HepG2 (cell line): ENCODE measurements at regions not wholly inside any gene's neighbourhood (a gene's known extent, or its start where the extent isn't known, plus 50 kb on each side); places are given as distances from the start of the nearest gene placed in this dataset.
A peak's percentile ranks its signal among the peaks of the same experiment; 100 is the strongest.

Experiments
- ATAC-seq: fragments of 200-7000 bp; cut with Tn5 transposase; 3 replicates; pipeline ENCODE4 v1.9.1; 2020; ENCODE audit warnings: mild to moderate bottlenecking, moderate library complexity
- BruUV-seq: library from RNA; stranded (reverse); fragments of 400-500 nt; replicated peaks from 2 replicates; lab custom pipeline; 2021; lab: Mats Ljungman, UMichigan
- CTCF ChIA-PET: fragments of 300-600 bp; formaldehyde crosslinking; extraction: SDS; loops from one replicate; lab custom pipeline; 2021; ENCODE audit warnings: low total read pairs, inconsistent platforms, low intra/inter-chr PET ratio; lab: Yijun Ruan, JAX
- POLR2A ChIA-PET: fragments of 350-600 bp; sonication (Branson Sonifier 250); formaldehyde crosslinking; loops from one replicate; lab custom pipeline; 2020; ENCODE audit warnings: antibody characterized with exemption, inconsistent platforms; lab: Yijun Ruan, JAX
- DNase-seq: peaks from one replicate; pipeline ENCODE4 v3.0.0-alpha.2; 2015; ENCODE audit warnings: low spot score
- FAIRE-seq: peaks from 3 replicates; lab custom pipeline; 2011; peaks lifted over from hg19 to GRCh38; lab: Jason Lieb, UNC
- H2AFZ ChIP-seq: one replicate; pipeline ENCODE4 v1.6.1; 2011; ENCODE audit warnings: low read length, inconsistent platforms
- H3K27ac ChIP-seq: fragments of 300-600 bp; 3 replicates; pipeline ENCODE4 v1.8.0; 2011; ENCODE audit warnings: mixed run types, mild to moderate bottlenecking, mixed read lengths, low read length, inconsistent platforms; ENCODE audit not compliant: insufficient read depth; ENCODE audit errors: extremely low read length
- H3K27me3 ChIP-seq, 2 experiments: fragments of 200-600 bp in 1 of 2; 2 replicates in 1 of 2; 3 replicates in 1 of 2; pipeline versions ENCODE4 v1.6.0 to v1.8.0; 2011; ENCODE audit warnings: low read length in 2 of 2, mild to moderate bottlenecking in 2 of 2, moderate library complexity in 2 of 2, inconsistent platforms in 1 of 2; ENCODE audit not compliant: insufficient read depth in 2 of 2, control insufficient read depth in 1 of 2
- H3K36me3 ChIP-seq, 2 experiments: fragments of 200-600 bp in 1 of 2; replicated peaks in 1 of 2; 2 replicates in 1 of 2; 3 replicates in 1 of 2; pipeline versions ENCODE4 v1.5.1 to v1.8.0; 2011; ENCODE audit warnings: low read length in 2 of 2, inconsistent platforms in 1 of 2; ENCODE audit not compliant: insufficient read depth in 2 of 2, control insufficient read depth in 1 of 2
- H3K4me1 ChIP-seq: 2 replicates; pipeline ENCODE4 v1.5.1; 2012; ENCODE audit warnings: low read length, inconsistent platforms; ENCODE audit not compliant: insufficient read depth
- H3K4me2 ChIP-seq: 2 replicates; pipeline ENCODE4 v1.6.0; 2011; ENCODE audit warnings: low read depth, low read length, inconsistent platforms
- H3K4me3 ChIP-seq, 3 experiments: fragments of 200-600 bp in 1 of 3; sonication (generic), shearing (Covaris generic) in 1 of 3; replicated peaks in 1 of 3; 2 replicates each; pipeline ENCODE4 v1.5.1; 2011 to 2016; ENCODE audit warnings: low read length in 3 of 3, inconsistent platforms in 2 of 3, low read depth in 2 of 3, mild to moderate bottlenecking in 2 of 3, control low read depth in 1 of 3, mixed read lengths in 1 of 3; ENCODE audit not compliant: insufficient read depth in 1 of 3
- H3K79me2 ChIP-seq: one replicate; pipeline ENCODE4 v1.6.1; 2011; ENCODE audit warnings: low read length, inconsistent platforms; ENCODE audit not compliant: insufficient read depth
- H3K9ac ChIP-seq: 2 replicates; pipeline ENCODE4 v1.6.0; 2011; ENCODE audit warnings: mild to moderate bottlenecking, low read depth, low read length, inconsistent platforms; ENCODE audit not compliant: insufficient read depth
- H3K9me3 ChIP-seq: 2 replicates; pipeline ENCODE4 v1.5.1; 2012; ENCODE audit warnings: mild to moderate bottlenecking, low read length
- H4K20me1 ChIP-seq: 2 replicates; pipeline ENCODE4 v1.6.0; 2011; ENCODE audit warnings: inconsistent platforms, mild to moderate bottlenecking, low read length, moderate library complexity; ENCODE audit not compliant: insufficient read depth
- AGO1 ChIP-seq: fragments of 200-400 bp; formaldehyde crosslinking; IDR thresholded peaks from 2 replicates; pipeline ENCODE4 v1.6.1; 2017; ENCODE audit warnings: mild to moderate bottlenecking, low read depth, low read length, moderate library complexity; ENCODE audit not compliant: poor library complexity, severe bottlenecking
- FOXO1 ChIP-seq: sonication (generic); formaldehyde crosslinking; IDR thresholded peaks from 2 replicates; pipeline ENCODE4 v1.4.0; 2020; ENCODE audit warnings: missing genetic modification reagents
- KMT2A ChIP-seq: sonication (generic); formaldehyde crosslinking; IDR thresholded peaks from 2 replicates; pipeline ENCODE4 v1.4.0; 2020; ENCODE audit warnings: missing genetic modification reagents
- MAZ ChIP-seq, 2 experiments: sonication (generic) in 1 of 2; formaldehyde crosslinking in 1 of 2; IDR thresholded peaks; 2 replicates each; pipeline versions ENCODE4 v1.5.0 to v1.6.1; 2012 to 2020; ENCODE audit warnings: low read depth in 2 of 2, mild to moderate bottlenecking in 2 of 2, borderline replicate concordance in 1 of 2, improper control_type of control experiment in 1 of 2, low read length in 1 of 2, missing genetic modification reagents in 1 of 2, moderate library complexity in 1 of 2
- SSRP1 ChIP-seq: IDR thresholded peaks from 2 replicates; pipeline ENCODE4 v1.6.1; 2016; ENCODE audit warnings: control low read depth
- ZBTB20 ChIP-seq: sonication (generic); formaldehyde crosslinking; IDR thresholded peaks from 2 replicates; pipeline ENCODE4 v1.8.1; 2023; ENCODE audit warnings: missing genetic modification reagents, low read depth, mild to moderate bottlenecking, borderline replicate concordance
- ZNF614 ChIP-seq: IDR thresholded peaks from 2 replicates; pipeline ENCODE4 v1.6.1; 2018; ENCODE audit warnings: missing biosample characterization, missing genetic modification reagents, inconsistent platforms, borderline replicate concordance
- ZNF788 ChIP-seq: sonication (generic); formaldehyde crosslinking; IDR thresholded peaks from 2 replicates; pipeline ENCODE4 v1.5.0; 2020; ENCODE audit warnings: mild to moderate bottlenecking, missing genetic modification reagents, borderline replicate concordance
- WGBS: methylation state at CpG from one replicate; pipeline ENCODE4 v1.1.6; 2017; ENCODE audit warnings: low lambda C conversion rate; 5-methylcytosine and 5-hydroxymethylcytosine counted together
- in situ Hi-C: cut with HindIII; loops from 2 replicates; pipeline ENCODE4 v1.10.0; 2017; ENCODE audit warnings: low pct_unique_long_range_greater_than_20kb; ENCODE audit not compliant: extremely low pct_ligation_motif_present
- intact Hi-C: fragments of 100-400 bp; cut with micrococcal nuclease; formaldehyde crosslinking; loops from one replicate; pipeline ENCODE4 v1.10.0; 2022; ENCODE audit not compliant: unreplicated experiment
- TF ChIP-seq, protein P1 (sequence below): sonication (generic); formaldehyde crosslinking; IDR thresholded peaks from 2 replicates; pipeline ENCODE4 v1.4.0; 2020; ENCODE audit warnings: missing genetic modification reagents
- TF ChIP-seq, protein P2 (sequence below): sonication (generic); formaldehyde crosslinking; IDR thresholded peaks from 2 replicates; pipeline ENCODE4 v1.8.1; 2023; ENCODE audit warnings: mild to moderate bottlenecking, inconsistent platforms, moderate library complexity, missing genetic modification reagents, borderline replicate concordance
- TF ChIP-seq, protein P3 (sequence below): sonication (generic); formaldehyde crosslinking; IDR thresholded peaks from 2 replicates; pipeline ENCODE4 v1.4.0; 2020; ENCODE audit warnings: mild to moderate bottlenecking, missing genetic modification reagents, borderline replicate concordance
- TF ChIP-seq, protein P4 (sequence below): sonication (generic); formaldehyde crosslinking; IDR thresholded peaks from 2 replicates; pipeline ENCODE4 v1.9.0; 2022; ENCODE audit warnings: missing genetic modification reagents, mild to moderate bottlenecking, borderline replicate concordance

DNA sequence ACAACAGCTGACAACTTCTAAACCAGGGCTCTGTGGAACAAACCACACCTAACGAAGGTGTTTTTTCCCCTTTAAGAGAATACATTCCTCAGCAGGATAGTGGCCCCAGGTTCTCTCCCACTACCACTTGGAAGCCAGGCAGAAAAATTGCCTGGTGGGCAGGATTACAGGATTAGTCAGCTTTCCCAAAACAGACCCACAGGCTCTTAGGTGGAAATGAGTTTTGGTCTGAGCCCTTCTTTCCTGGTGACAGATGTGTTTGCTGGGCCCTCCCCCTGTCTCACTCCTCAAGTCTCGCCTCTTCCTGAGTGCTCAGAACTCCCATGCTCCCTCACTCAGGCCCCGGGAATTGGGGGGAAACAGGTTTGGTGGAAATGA is 139.4 kb upstream of the HAAO start:
- Histone ChIP-seq H2AFZ (peak overlapping the region; percentile 29), H3K27me3 (no peaks in the 10 kb centered on the region), H3K9ac (0 out of 2 replicates have a peak overlapping the region, but pooled peaks have one; percentile 3), H3K79me2 (no peaks in the 10 kb centered on the region), H3K4me2 (peak overlapping the region; percentile 61), H3K27ac (no peak overlapping the region), H3K9me3 (no peaks in the 10 kb centered on the region), H4K20me1 (no peaks in the 10 kb centered on the region), H3K36me3 (no peaks in the 10 kb centered on the region), H3K4me1 (peaks cover 100% of the 10 kb centered on the region), H3K4me3 (peak overlapping the region in 1 of 3 experiments; percentile 35; a peak in 1 of 6 replicates)
- in situ Hi-C loops = no loop called here
- intact Hi-C loops = no loop called here
- FAIRE-seq (no peak), DNase-seq (no peak), ATAC-seq (no peak)
- 82% methylated on average over 3 of the region's 3 CpGs for WGBS
- CTCF ChIA-PET = interaction anchor here (1.7 kb wide), 1 partner anchor 73 kb away, joined by 5 read pairs; no protein-coding TSS in a partner anchor
- no TSS peak for BruUV-seq
- POLR2A ChIA-PET = interaction anchor here (0.8 to 10.9 kb wide), 6 partner anchors 11 to 531 kb away, joined by 3 to 169 read pairs (median 4); partner anchors contain the start of gene ZFP36L2
- no peak for TF ChIP-seq MAZ (IDR thresholded peaks at IDR 0.05; ENCODE audit: borderline replicate concordance, low read depth, low read length)
- TF ChIP-seq MAZ (CRISPR knock-in tag; IDR thresholded peaks at IDR 0.05; ENCODE audit: low read depth) = 0 out of 2 replicates have a peak, but pooled peaks have one; percentile 2
- TF ChIP-seq ZBTB20 (CRISPR knock-in tag) = 0 out of 2 replicates have a peak, but pooled peaks have one; percentile 12
- TF ChIP-seq KMT2A (CRISPR knock-in tag) = 0 out of 2 replicates have a peak, but pooled peaks have one; percentile 11
- TF ChIP-seq, protein P1, sequence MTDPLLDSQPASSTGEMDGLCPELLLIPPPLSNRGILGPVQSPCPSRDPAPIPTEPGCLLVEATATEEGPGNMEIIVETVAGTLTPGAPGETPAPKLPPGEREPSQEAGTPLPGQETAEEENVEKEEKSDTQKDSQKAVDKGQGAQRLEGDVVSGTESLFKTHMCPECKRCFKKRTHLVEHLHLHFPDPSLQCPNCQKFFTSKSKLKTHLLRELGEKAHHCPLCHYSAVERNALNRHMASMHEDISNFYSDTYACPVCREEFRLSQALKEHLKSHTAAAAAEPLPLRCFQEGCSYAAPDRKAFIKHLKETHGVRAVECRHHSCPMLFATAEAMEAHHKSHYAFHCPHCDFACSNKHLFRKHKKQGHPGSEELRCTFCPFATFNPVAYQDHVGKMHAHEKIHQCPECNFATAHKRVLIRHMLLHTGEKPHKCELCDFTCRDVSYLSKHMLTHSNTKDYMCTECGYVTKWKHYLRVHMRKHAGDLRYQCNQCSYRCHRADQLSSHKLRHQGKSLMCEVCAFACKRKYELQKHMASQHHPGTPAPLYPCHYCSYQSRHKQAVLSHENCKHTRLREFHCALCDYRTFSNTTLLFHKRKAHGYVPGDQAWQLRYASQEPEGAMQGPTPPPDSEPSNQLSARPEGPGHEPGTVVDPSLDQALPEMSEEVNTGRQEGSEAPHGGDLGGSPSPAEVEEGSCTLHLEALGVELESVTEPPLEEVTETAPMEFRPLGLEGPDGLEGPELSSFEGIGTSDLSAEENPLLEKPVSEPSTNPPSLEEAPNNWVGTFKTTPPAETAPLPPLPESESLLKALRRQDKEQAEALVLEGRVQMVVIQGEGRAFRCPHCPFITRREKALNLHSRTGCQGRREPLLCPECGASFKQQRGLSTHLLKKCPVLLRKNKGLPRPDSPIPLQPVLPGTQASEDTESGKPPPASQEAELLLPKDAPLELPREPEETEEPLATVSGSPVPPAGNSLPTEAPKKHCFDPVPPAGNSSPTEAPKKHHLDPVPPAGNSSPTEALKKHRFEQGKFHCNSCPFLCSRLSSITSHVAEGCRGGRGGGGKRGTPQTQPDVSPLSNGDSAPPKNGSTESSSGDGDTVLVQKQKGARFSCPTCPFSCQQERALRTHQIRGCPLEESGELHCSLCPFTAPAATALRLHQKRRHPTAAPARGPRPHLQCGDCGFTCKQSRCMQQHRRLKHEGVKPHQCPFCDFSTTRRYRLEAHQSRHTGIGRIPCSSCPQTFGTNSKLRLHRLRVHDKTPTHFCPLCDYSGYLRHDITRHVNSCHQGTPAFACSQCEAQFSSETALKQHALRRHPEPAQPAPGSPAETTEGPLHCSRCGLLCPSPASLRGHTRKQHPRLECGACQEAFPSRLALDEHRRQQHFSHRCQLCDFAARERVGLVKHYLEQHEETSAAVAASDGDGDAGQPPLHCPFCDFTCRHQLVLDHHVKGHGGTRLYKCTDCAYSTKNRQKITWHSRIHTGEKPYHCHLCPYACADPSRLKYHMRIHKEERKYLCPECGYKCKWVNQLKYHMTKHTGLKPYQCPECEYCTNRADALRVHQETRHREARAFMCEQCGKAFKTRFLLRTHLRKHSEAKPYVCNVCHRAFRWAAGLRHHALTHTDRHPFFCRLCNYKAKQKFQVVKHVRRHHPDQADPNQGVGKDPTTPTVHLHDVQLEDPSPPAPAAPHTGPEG (CRISPR knock-in tag) = no peak
- TF ChIP-seq, protein P2, sequence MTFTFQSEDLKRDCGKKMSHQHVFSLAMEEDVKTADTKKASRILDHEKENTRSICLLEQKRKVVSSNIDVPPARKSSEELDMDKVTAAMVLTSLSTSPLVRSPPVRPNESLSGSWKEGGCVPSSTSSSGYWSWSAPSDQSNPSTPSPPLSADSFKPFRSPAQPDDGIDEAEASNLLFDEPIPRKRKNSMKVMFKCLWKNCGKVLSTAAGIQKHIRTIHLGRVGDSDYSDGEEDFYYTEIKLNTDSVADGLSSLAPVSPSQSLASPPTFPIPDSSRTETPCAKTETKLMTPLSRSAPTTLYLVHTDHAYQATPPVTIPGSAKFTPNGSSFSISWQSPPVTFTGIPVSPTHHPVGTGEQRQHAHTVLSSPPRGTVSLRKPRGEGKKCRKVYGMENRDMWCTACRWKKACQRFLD (CRISPR knock-in tag) = no peak
- TF ChIP-seq SSRP1 = no peak
- TF ChIP-seq, protein P3, sequence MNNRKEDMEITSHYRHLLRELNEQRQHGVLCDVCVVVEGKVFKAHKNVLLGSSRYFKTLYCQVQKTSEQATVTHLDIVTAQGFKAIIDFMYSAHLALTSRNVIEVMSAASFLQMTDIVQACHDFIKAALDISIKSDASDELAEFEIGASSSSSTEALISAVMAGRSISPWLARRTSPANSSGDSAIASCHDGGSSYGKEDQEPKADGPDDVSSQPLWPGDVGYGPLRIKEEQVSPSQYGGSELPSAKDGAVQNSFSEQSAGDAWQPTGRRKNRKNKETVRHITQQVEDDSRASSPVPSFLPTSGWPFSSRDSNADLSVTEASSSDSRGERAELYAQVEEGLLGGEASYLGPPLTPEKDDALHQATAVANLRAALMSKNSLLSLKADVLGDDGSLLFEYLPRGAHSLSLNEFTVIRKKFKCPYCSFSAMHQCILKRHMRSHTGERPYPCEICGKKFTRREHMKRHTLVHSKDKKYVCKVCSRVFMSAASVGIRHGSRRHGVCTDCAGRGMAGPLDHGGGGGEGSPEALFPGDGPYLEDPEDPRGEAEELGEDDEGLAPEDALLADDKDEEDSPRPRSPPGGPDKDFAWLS (CRISPR knock-in tag) = no peak
- TF ChIP-seq ZNF614 (CRISPR knock-in tag) = 0 out of 2 replicates have a peak, but pooled peaks have one; percentile 4
- no peak for TF ChIP-seq ZNF788 (CRISPR knock-in tag)
- TF ChIP-seq, protein P4, sequence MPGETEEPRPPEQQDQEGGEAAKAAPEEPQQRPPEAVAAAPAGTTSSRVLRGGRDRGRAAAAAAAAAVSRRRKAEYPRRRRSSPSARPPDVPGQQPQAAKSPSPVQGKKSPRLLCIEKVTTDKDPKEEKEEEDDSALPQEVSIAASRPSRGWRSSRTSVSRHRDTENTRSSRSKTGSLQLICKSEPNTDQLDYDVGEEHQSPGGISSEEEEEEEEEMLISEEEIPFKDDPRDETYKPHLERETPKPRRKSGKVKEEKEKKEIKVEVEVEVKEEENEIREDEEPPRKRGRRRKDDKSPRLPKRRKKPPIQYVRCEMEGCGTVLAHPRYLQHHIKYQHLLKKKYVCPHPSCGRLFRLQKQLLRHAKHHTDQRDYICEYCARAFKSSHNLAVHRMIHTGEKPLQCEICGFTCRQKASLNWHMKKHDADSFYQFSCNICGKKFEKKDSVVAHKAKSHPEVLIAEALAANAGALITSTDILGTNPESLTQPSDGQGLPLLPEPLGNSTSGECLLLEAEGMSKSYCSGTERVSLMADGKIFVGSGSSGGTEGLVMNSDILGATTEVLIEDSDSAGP (CRISPR knock-in tag) = no peak; the same call in 1 of the 2 replicates
- 0 out of 2 replicates have a peak, but pooled peaks have one; percentile 1 for TF ChIP-seq FOXO1 (CRISPR knock-in tag)
- no peak for TF ChIP-seq AGO1
